ENCODE measurements at regions not wholly inside any gene's neighbourhood (a gene's known extent, or its start where the extent isn't known, plus 50 kb on each side); places are given as distances from the start of the nearest gene placed in this dataset.

GRCh38 chr20:62545271-62545670 lies 69.5 kb upstream of the GATA5 start:
- TF ChIP-seq, protein P1, sequence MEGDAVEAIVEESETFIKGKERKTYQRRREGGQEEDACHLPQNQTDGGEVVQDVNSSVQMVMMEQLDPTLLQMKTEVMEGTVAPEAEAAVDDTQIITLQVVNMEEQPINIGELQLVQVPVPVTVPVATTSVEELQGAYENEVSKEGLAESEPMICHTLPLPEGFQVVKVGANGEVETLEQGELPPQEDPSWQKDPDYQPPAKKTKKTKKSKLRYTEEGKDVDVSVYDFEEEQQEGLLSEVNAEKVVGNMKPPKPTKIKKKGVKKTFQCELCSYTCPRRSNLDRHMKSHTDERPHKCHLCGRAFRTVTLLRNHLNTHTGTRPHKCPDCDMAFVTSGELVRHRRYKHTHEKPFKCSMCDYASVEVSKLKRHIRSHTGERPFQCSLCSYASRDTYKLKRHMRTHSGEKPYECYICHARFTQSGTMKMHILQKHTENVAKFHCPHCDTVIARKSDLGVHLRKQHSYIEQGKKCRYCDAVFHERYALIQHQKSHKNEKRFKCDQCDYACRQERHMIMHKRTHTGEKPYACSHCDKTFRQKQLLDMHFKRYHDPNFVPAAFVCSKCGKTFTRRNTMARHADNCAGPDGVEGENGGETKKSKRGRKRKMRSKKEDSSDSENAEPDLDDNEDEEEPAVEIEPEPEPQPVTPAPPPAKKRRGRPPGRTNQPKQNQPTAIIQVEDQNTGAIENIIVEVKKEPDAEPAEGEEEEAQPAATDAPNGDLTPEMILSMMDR (IDR thresholded peaks at IDR 0.05; ENCODE audit: extremely low read depth, insufficient read depth, missing control alignments), result no peak
- in situ Hi-C loops (cut with MboI; ENCODE audit: low pct_unique_long_range_greater_than_20kb, low sequenced_read_pairs, unreplicated experiment), result no loop called here
- DNase-seq (ENCODE audit: low spot score), result no peak

GRCh38 chr20:62545901-62546525 lies 70.2 kb upstream of the GATA5 start:
- no peak for DNase-seq (ENCODE audit: low spot score)
- TF ChIP-seq, protein P1 (IDR thresholded peaks at IDR 0.05; ENCODE audit: extremely low read depth, insufficient read depth, missing control alignments), result no peak
- in situ Hi-C loops (cut with MboI; ENCODE audit: low pct_unique_long_range_greater_than_20kb, low sequenced_read_pairs, unreplicated experiment), result no loop called here

- DNase-seq (ENCODE audit: low spot score), result no peak
- in situ Hi-C loops (cut with MboI; ENCODE audit: low pct_unique_long_range_greater_than_20kb, low sequenced_read_pairs, unreplicated experiment), result no loop called here
- TF ChIP-seq, protein P1 (IDR thresholded peaks at IDR 0.05; ENCODE audit: extremely low read depth, insufficient read depth, missing control alignments), result no peak
These were observed 70.8 kb upstream of the GATA5 start for GRCh38 chr20:62546606-62547005.

GRCh38 chr20:62547364-62547763 lies 71.6 kb upstream of the GATA5 start:
- TF ChIP-seq, protein P1 (IDR thresholded peaks at IDR 0.05; ENCODE audit: extremely low read depth, insufficient read depth, missing control alignments), result no peak
- DNase-seq (ENCODE audit: low spot score), result no peak
- in situ Hi-C loops (cut with MboI; ENCODE audit: low pct_unique_long_range_greater_than_20kb, low sequenced_read_pairs, unreplicated experiment), result no loop called here

DNA sequence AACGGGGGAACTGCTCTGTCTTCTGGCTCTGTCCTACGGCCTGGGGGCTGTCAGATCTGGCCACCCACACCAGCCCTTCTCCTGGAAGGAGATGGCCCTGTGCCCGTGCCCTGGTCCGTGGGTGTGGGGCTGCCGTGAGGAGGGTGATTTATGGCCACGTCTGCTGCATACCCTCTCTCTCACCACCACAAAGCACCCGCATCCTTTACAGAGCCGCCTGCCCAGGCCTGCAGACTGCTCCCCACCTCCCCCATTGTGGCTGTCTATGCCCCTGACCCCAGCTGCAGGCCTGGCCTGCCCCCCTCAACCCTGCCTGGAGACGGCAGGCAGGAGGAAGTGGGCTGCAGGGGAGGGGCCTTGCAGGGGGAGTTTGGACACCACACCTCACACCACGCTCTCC lies 72.7 kb upstream of the GATA5 start:
- DNase-seq (ENCODE audit: low spot score), result no peak
- TF ChIP-seq, protein P1 (IDR thresholded peaks at IDR 0.05; ENCODE audit: extremely low read depth, insufficient read depth, missing control alignments), result no peak
- in situ Hi-C loops (cut with MboI; ENCODE audit: low pct_unique_long_range_greater_than_20kb, low sequenced_read_pairs, unreplicated experiment), result no loop called here

DNA sequence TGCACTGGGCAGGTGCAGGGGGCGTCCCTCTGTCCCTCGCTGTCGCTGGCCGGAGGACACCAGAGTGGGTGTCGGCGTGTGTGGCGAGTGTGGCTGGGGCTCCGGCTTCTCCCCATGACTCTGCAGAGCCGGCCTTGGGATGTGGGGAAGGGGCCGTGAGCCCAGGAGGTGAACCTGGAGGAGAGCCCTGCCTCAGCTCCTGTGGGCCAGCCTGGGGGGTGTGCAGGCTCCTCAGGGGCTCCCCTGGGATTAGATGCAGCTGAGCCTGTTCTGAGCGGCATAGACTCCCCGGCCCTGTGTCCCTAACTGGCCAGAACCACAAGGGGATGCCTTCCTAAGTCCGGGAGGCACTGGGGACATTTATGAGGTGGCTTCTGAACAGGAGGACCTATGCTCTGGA lies 73.2 kb upstream of the GATA5 start:
- TF ChIP-seq, protein P1 (IDR thresholded peaks at IDR 0.05; ENCODE audit: extremely low read depth, insufficient read depth, missing control alignments), result no peak
- no peak for DNase-seq (ENCODE audit: low spot score)
- in situ Hi-C loops (cut with MboI; ENCODE audit: low pct_unique_long_range_greater_than_20kb, low sequenced_read_pairs, unreplicated experiment), result no loop called here

All from GM13977 (cell line).